ENCODE measurements at regions not wholly inside any gene's neighbourhood (a gene's known extent, or its start where the extent isn't known, plus 50 kb on each side); places are given as distances from the start of the nearest gene placed in this dataset.

DNA sequence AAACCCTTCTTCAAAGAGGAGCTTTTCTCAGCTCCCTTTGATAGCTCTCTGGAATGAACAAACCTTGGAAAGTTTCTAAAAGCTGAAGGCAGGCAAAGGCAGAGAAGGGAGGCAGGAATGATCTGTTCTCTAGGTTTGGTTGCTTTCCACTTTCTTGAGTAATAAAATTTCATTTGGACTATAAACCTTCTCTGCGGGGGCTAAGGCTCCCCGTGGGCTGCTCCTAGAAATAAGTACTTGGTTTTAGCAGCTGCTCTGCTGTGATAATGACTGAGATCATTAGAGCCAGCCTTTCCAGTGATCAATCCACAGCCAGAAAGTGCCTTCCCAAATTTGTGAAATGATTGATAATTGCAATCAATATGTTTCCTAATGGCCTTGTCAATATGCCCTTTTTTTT, 183.8 kb upstream of the HTR2A start:
- Histone ChIP-seq H3K23ac (ENCODE audit: insufficient read length, low read depth, low read length) (no peak overlapping the region), H3K56ac (ENCODE audit: insufficient read length, low read depth, low read length) (no peak overlapping the region), H3K9me3 (ENCODE audit: control insufficient read depth, low read depth, low read length) (no peaks in the 10 kb centered on the region), H2BK120ac (ENCODE audit: low read depth, low read length, poor library complexity, severe bottlenecking) (no peak overlapping the region), H2AK5ac (ENCODE audit: insufficient read length, low read length) (no peak overlapping the region), H3K18ac (ENCODE audit: insufficient read length, low read depth, low read length) (no peak overlapping the region), H3K27ac (ENCODE audit: insufficient read length, low read depth, low read length) (no peak overlapping the region), H4K5ac (ENCODE audit: insufficient read length, low read depth, low read length) (no peak overlapping the region), H2BK5ac (ENCODE audit: insufficient read length, low read length) (no peak overlapping the region), H4K8ac (replicated peaks; ENCODE audit: insufficient read length, low read depth, low read length) (no peak overlapping the region), H2BK15ac (ENCODE audit: low read depth, low read length) (no peak overlapping the region), H2BK12ac (ENCODE audit: insufficient read length, low read depth, low read length) (no peak overlapping the region), H3K4ac (ENCODE audit: low read depth, low read length) (no peak overlapping the region), H3T11ph (ENCODE audit: low read length) (no peak overlapping the region), H2AFZ (ENCODE audit: low read length) (no peak overlapping the region), H3K4me1 (ENCODE audit: insufficient read depth, low read length) (no peaks in the 10 kb centered on the region), H3K14ac (ENCODE audit: insufficient read depth, low read length) (no peak overlapping the region), H3K9ac (ENCODE audit: extremely low read depth, insufficient read length, low read length) (no peak overlapping the region), H3K79me1 (ENCODE audit: insufficient read depth, low read depth, low read length, poor library complexity, severe bottlenecking) (no peaks in the 10 kb centered on the region), H3K23me2 (ENCODE audit: insufficient read length, low read depth, low read length, poor library complexity, severe bottlenecking) (no peaks in the 10 kb centered on the region), H3K79me2 (ENCODE audit: insufficient read depth, low read length) (no peaks in the 10 kb centered on the region), H4K91ac (ENCODE audit: insufficient read length, low read depth, low read length) (no peak overlapping the region), H4K20me1 (ENCODE audit: control insufficient read depth, insufficient read depth, insufficient read length) (no peaks in the 10 kb centered on the region), H2BK20ac (ENCODE audit: low read depth, low read length, poor library complexity, severe bottlenecking) (no peak overlapping the region), H3K4me2 (ENCODE audit: insufficient read depth, insufficient read length, low read length) (no peak overlapping the region), H3K27me3 (ENCODE audit: insufficient read depth, low read length) (no peaks in the 10 kb centered on the region)
- Mint-ChIP-seq H3K9me3 (peaks cover 11% of the 10 kb centered on the region in 2 experiments; a peak in 4 of 5 replicates), H3K27ac (no peak overlapping the region), H3K36me3 (ENCODE audit: insufficient read depth in 1 of 3, low read depth in 3 of 3) (peaks cover 3 to 15% (median 3%) of the 10 kb centered on the region in 3 experiments; a peak in 6 of 7 replicates), H3K4me1 (no peaks in the 10 kb centered on the region), H3K27me3 (ENCODE audit: low read depth) (no peaks in the 10 kb centered on the region), H3K4me3 (no peak overlapping the region)
- WGBS (ENCODE audit: extremely low coverage, insufficient read length, low lambda C conversion rate), result no CpG with 5 or more reads among the region's 2 CpGs
- TF ChIP-seq, protein P1, sequence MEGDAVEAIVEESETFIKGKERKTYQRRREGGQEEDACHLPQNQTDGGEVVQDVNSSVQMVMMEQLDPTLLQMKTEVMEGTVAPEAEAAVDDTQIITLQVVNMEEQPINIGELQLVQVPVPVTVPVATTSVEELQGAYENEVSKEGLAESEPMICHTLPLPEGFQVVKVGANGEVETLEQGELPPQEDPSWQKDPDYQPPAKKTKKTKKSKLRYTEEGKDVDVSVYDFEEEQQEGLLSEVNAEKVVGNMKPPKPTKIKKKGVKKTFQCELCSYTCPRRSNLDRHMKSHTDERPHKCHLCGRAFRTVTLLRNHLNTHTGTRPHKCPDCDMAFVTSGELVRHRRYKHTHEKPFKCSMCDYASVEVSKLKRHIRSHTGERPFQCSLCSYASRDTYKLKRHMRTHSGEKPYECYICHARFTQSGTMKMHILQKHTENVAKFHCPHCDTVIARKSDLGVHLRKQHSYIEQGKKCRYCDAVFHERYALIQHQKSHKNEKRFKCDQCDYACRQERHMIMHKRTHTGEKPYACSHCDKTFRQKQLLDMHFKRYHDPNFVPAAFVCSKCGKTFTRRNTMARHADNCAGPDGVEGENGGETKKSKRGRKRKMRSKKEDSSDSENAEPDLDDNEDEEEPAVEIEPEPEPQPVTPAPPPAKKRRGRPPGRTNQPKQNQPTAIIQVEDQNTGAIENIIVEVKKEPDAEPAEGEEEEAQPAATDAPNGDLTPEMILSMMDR (conservative IDR thresholded peaks at IDR 0.05), result no peak
- no peak for DNase-seq

All from H9 (cell line).